ENCODE measurements at regions not wholly inside any gene's neighbourhood (a gene's known extent, or its start where the extent isn't known, plus 50 kb on each side); places are given as distances from the start of the nearest gene placed in this dataset.

DNA sequence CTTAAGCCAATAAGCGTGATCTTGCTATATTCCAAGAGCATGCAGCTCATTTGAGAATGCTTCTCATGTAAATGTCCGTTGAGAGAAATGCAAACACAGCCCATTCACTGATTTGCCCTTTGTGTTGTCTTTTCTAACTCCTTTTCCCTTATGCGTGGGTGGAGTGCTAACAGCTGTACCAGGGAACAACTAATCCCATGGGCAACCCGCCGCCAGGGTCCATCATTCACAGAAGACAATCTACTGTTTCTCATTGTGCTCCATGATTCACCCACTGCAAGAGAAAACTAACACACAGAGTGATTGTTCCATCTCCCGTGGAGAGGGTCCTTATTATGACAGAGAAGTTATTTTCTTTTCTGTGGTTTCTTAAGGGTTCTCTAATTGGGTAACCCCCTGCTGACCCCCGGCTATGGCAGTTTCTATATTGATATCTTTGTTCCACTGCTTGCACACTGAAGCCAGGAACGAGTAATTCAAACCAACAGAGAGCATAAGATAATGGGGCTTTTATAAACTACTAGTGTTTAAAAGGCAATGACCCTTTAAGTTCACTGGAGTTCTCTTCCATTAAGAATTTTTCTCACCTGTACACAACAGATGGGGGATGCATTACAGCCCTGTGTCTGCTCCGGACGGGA is 298.7 kb downstream of the BAMBI start:
- TF ChIP-seq, protein P1, sequence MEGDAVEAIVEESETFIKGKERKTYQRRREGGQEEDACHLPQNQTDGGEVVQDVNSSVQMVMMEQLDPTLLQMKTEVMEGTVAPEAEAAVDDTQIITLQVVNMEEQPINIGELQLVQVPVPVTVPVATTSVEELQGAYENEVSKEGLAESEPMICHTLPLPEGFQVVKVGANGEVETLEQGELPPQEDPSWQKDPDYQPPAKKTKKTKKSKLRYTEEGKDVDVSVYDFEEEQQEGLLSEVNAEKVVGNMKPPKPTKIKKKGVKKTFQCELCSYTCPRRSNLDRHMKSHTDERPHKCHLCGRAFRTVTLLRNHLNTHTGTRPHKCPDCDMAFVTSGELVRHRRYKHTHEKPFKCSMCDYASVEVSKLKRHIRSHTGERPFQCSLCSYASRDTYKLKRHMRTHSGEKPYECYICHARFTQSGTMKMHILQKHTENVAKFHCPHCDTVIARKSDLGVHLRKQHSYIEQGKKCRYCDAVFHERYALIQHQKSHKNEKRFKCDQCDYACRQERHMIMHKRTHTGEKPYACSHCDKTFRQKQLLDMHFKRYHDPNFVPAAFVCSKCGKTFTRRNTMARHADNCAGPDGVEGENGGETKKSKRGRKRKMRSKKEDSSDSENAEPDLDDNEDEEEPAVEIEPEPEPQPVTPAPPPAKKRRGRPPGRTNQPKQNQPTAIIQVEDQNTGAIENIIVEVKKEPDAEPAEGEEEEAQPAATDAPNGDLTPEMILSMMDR (conservative IDR thresholded peaks at IDR 0.05): no peak
- no peak for DNase-seq (ENCODE audit: low read depth, low spot score)
- Mint-ChIP-seq H3K4me1 (peaks cover 13% of the 10 kb centered on the region), H3K9me3 (peaks cover 8% of the 10 kb centered on the region), H3K36me3 (ENCODE audit: low read depth) (no peaks in the 10 kb centered on the region), H3K27me3 (ENCODE audit: low read depth) (no peaks in the 10 kb centered on the region), H3K27ac (ENCODE audit: unreplicated experiment) (peak overlapping the region; percentile 8), H3K4me3 (no peak overlapping the region)

DNA sequence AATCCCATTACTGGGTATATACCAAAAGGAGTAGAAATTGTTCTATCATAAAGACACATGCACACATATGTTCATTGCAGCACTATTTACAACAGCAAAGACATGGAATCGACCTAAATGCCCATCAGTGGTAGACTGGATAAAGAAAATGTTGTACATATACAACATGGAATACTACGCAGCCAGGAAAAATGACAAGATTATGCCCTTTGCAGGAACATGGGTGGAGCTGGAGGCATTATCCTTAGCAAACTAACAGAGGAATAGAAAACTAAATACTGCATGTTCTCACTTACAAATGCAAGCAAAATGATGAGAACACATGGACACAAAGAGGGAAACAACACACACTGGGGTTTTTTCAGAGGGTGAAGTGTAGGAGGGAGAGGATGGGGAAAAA is 300.2 kb downstream of the BAMBI start:
- H3K27me3 Mint-ChIP-seq (ENCODE audit: low read depth): peaks cover 2% of the 10 kb centered on the region
- H3K4me1 Mint-ChIP-seq: peaks cover 13% of the 10 kb centered on the region
- H3K27ac Mint-ChIP-seq (ENCODE audit: unreplicated experiment): no peak overlapping the region
- peaks cover 10% of the 10 kb centered on the region for H3K9me3 Mint-ChIP-seq
- no peak for DNase-seq (ENCODE audit: low read depth, low spot score)
- TF ChIP-seq, protein P1 (conservative IDR thresholded peaks at IDR 0.05): no peak
- H3K4me3 Mint-ChIP-seq: no peak overlapping the region
- no peaks in the 10 kb centered on the region for H3K36me3 Mint-ChIP-seq (ENCODE audit: low read depth)

DNA sequence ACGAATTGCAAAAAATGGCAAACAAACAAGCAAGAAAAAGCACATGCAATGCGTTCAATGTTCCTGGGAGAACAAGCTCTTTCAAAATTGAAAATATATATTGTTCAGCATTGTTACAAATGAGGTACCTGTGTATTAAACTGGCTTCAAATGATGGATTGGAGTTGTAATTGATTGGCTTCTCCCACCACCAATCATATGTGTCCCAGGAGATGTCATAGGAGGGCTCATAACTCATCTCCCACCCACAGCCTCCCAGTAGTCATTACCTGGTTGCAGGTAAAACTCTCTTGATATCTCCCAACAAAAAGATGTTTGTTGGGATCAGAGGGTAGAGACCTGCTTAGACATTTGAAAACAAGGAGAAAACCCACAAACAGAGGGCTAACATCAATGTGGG is 302.9 kb downstream of the BAMBI start:
- H3K27me3 Mint-ChIP-seq (ENCODE audit: low read depth): peaks cover 2% of the 10 kb centered on the region
- no peak overlapping the region for H3K27ac Mint-ChIP-seq (ENCODE audit: unreplicated experiment)
- no peak overlapping the region for H3K4me3 Mint-ChIP-seq
- peaks cover 11% of the 10 kb centered on the region for H3K9me3 Mint-ChIP-seq
- no peaks in the 10 kb centered on the region for H3K36me3 Mint-ChIP-seq (ENCODE audit: low read depth)
- TF ChIP-seq, protein P1 (conservative IDR thresholded peaks at IDR 0.05): no peak
- H3K4me1 Mint-ChIP-seq: peaks cover 20% of the 10 kb centered on the region
- DNase-seq (ENCODE audit: low read depth, low spot score): no peak

DNA sequence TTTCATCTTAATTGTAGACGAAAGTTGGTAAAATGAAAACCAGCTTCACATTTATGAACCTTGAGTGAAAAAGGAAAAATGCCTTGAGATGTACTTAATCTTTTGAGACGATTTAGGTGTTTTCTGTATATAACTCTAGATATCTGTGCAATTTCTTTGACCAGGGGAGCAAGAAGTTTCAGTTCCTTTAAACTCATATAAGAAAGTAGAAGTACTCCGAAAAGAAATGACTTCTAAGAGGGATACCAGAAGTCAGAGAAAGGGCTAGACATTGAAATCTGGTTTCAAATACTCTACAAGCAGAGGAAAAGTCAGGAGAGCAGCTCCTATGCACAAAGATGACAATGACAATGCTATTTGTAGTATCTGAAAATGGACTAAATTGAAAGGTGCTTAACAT is 303.7 kb downstream of the BAMBI start:
- TF ChIP-seq, protein P1 (conservative IDR thresholded peaks at IDR 0.05): no peak
- peaks cover 2% of the 10 kb centered on the region for H3K27me3 Mint-ChIP-seq (ENCODE audit: low read depth)
- peaks cover 7% of the 10 kb centered on the region for H3K9me3 Mint-ChIP-seq
- DNase-seq (ENCODE audit: low read depth, low spot score): no peak
- no peaks in the 10 kb centered on the region for H3K36me3 Mint-ChIP-seq (ENCODE audit: low read depth)
- H3K27ac Mint-ChIP-seq (ENCODE audit: unreplicated experiment): no peak overlapping the region
- H3K4me3 Mint-ChIP-seq: no peak overlapping the region
- H3K4me1 Mint-ChIP-seq: peaks cover 12% of the 10 kb centered on the region

DNA sequence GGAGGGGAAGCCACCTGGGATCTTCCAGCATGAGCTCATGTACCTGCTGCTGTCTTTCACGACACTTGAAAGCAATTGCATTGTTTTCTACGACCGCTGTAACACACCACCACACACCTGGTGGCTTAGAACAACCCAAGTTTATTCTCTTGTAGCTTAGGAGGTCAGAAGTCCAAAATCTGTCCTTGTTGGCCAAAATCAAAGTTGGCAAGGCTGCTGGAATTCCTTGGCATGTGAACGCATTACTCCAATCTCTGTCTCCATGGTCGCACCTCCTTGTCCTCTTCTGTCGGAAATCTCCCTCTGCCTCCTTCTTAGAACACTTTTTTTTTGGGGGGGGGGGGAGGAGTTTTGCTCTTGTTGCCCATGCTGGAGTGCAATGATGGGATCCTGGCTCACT is 305.7 kb downstream of the BAMBI start:
- no peak overlapping the region for H3K27ac Mint-ChIP-seq (ENCODE audit: unreplicated experiment)
- H3K27me3 Mint-ChIP-seq (ENCODE audit: low read depth): peaks cover 6% of the 10 kb centered on the region
- no peak for DNase-seq (ENCODE audit: low read depth, low spot score)
- H3K36me3 Mint-ChIP-seq (ENCODE audit: low read depth): no peaks in the 10 kb centered on the region
- peaks cover 3% of the 10 kb centered on the region for H3K9me3 Mint-ChIP-seq
- no peak overlapping the region for H3K4me3 Mint-ChIP-seq
- TF ChIP-seq, protein P1 (conservative IDR thresholded peaks at IDR 0.05): no peak
- peaks cover 7% of the 10 kb centered on the region for H3K4me1 Mint-ChIP-seq

All from neural crest cell (in vitro differentiated cells).